ENCODE measurements at regions not wholly inside any gene's neighbourhood (a gene's known extent, or its start where the extent isn't known, plus 50 kb on each side); places are given as distances from the start of the nearest gene placed in this dataset.

DNA sequence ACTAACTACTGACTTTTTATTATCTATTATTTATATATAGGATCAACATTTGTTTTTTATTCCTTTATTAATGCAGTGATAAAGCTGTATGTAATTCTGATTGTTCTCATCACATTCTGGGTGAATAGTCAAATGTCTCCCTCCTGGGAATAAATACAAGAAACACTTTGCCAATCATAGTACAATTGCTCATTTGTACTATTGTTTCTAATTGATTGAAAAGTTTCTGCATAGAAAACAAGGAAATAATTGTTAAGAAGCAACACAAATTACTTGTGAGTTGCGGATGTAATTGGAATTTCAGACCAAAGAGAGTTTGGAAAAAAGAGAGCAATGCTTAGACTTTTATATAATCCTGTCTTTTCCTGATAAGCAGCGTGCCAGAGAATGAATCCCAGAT, 1013.9 kb downstream of the EFNA5 start:
- H3K27ac ChIP-seq: no peak overlapping the region
- DNase-seq: no peak
- no peaks in the 10 kb centered on the region for H3K4me1 ChIP-seq
- intact Hi-C loops (cut with DNase I; ENCODE audit: low total_unique reads): no loop called here
- no peak overlapping the region for H3K4me3 ChIP-seq
- H3K36me3 ChIP-seq: no peaks in the 10 kb centered on the region
- H3K27me3 ChIP-seq: no peaks in the 10 kb centered on the region
- peaks cover 0 to 18% (median 2%) of the 10 kb centered on the region in 4 donors for H3K9me3 ChIP-seq
- TF ChIP-seq POLR2A (IDR thresholded peaks at IDR 0.05) (no peak), POLR2AphosphoS5 (IDR thresholded peaks at IDR 0.05) (no peak), CTCF (IDR thresholded peaks at IDR 0.05) (no peak), EP300 (IDR thresholded peaks at IDR 0.05) (no peak)
- WGBS, 5 donors: 79 to 93% (median 85%) methylated on average over 2 of the region's 2 CpGs

GRCh38 chr5:106649031-106649430, 1021.7 kb downstream of the EFNA5 start:
- H3K27me3 ChIP-seq: no peaks in the 10 kb centered on the region
- no peak for DNase-seq
- no peak for TF ChIP-seq CTCF (IDR thresholded peaks at IDR 0.05)
- no peak for TF ChIP-seq POLR2A (IDR thresholded peaks at IDR 0.05)
- no peak for TF ChIP-seq EP300 (IDR thresholded peaks at IDR 0.05)
- no peak for TF ChIP-seq POLR2AphosphoS5 (IDR thresholded peaks at IDR 0.05)
- H3K27ac ChIP-seq: no peak overlapping the region
- intact Hi-C loops (cut with DNase I; ENCODE audit: low total_unique reads): no loop called here
- H3K9me3 ChIP-seq: peaks cover 0 to 5% (median under 1%) of the 10 kb centered on the region in 4 donors
- no peaks in the 10 kb centered on the region for H3K4me1 ChIP-seq
- no peak overlapping the region for H3K4me3 ChIP-seq
- no peaks in the 10 kb centered on the region for H3K36me3 ChIP-seq

DNA sequence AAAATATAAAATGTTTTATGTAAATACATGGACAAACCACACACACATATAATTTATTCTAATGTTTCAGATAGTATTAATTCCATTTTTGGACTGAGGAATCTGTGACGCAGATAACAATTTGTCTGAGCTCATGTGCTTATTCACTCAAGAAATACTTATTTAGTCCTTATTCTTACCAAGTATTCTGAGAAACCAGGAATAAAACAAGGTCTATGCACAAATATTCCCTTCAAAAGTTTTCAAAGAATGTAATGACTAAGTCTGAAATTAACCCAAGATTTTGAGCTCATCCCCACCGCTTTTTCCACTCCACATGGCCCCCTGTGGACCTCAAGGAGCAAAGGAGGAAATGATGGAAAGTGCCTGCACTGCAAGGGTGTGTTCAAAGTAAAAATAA, 1022.3 kb downstream of the EFNA5 start:
- 91 to 96% (median 91%) methylated on average over 2 of the region's 2 CpGs for WGBS, 5 donors
- no peak overlapping the region for H3K27ac ChIP-seq
- intact Hi-C loops (cut with DNase I; ENCODE audit: low total_unique reads): no loop called here
- H3K9me3 ChIP-seq: no peaks in the 10 kb centered on the region
- H3K36me3 ChIP-seq: no peaks in the 10 kb centered on the region
- no peaks in the 10 kb centered on the region for H3K4me1 ChIP-seq
- no peak overlapping the region for H3K4me3 ChIP-seq
- no peak for DNase-seq
- no peak for TF ChIP-seq EP300 (IDR thresholded peaks at IDR 0.05)
- no peak for TF ChIP-seq CTCF (IDR thresholded peaks at IDR 0.05)
- TF ChIP-seq POLR2A (IDR thresholded peaks at IDR 0.05): no peak
- TF ChIP-seq POLR2AphosphoS5 (IDR thresholded peaks at IDR 0.05): no peak
- H3K27me3 ChIP-seq: no peaks in the 10 kb centered on the region

DNA sequence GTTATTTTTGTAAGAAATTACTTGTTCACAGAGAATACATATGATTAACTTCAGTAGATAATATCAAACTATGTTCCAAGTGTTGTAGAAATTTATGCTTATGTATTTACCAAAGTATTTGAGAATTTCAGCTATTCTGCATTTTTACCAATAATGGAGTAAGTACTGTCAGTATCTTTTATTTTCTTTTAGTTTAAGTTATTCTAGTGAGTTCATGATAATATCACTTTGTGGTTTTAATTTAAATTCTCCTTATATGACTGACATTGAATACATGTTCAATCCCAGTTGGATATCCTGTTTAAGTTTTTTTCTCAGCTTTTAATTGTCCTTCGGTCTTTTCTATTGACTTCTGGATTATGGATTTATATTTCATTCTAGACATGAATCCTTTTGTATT, 1024.6 kb downstream of the EFNA5 start:
- Histone ChIP-seq H3K4me3 (no peak overlapping the region), H3K36me3 (no peaks in the 10 kb centered on the region), H3K27ac (no peak overlapping the region), H3K4me1 (no peaks in the 10 kb centered on the region), H3K27me3 (no peaks in the 10 kb centered on the region), H3K9me3 (no peaks in the 10 kb centered on the region)
- WGBS, 5 donors: 88 to 97% (median 91%) methylated on average over 1 of the region's 1 CpG
- DNase-seq: no peak
- intact Hi-C loops (cut with DNase I; ENCODE audit: low total_unique reads): no loop called here
- TF ChIP-seq CTCF (IDR thresholded peaks at IDR 0.05): no peak
- no peak for TF ChIP-seq POLR2AphosphoS5 (IDR thresholded peaks at IDR 0.05)
- no peak for TF ChIP-seq EP300 (IDR thresholded peaks at IDR 0.05)
- TF ChIP-seq POLR2A (IDR thresholded peaks at IDR 0.05): no peak

All from stomach (tissue), 8 donors.